ENCODE measurements at regions not wholly inside any gene's neighbourhood (a gene's known extent, or its start where the extent isn't known, plus 50 kb on each side); places are given as distances from the start of the nearest gene placed in this dataset.

DNA sequence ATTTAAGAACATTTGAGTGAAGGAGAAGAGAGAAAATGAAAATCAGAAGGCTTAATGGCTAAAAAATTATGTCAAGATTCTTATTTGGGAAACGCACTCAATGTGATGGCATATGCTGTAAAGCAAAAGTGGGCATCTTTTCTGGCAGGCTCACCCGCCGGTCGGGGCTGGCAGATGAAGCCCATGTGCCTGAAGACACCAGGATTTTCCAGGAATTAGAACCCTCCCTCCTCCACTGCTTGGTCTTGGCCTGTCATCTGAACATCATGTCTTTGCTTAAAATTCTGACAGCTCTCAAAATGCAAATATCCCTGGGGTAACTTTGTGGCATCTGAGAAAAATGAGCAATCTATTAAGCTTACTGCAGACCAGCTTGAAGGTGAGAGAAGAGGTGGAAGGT, 337.9 kb downstream of the IRX1 start:
- Mint-ChIP-seq H3K9me3 (ENCODE audit: low read depth) (peaks cover 1% of the 10 kb centered on the region), H3K4me3 (no peak overlapping the region), H3K27ac (no peak overlapping the region), H3K4me1 (no peaks in the 10 kb centered on the region), H3K27me3 (no peaks in the 10 kb centered on the region), H3K36me3 (ENCODE audit: low read depth) (no peaks in the 10 kb centered on the region)
- ChIA-PET CTCF (no interaction called here), POLR2A (no interaction called here)
- ATAC-seq (no peak), DNase-seq (no peak)
- intact Hi-C loops (cut with DNase I, micrococcal nuclease) = no loop called here

DNA sequence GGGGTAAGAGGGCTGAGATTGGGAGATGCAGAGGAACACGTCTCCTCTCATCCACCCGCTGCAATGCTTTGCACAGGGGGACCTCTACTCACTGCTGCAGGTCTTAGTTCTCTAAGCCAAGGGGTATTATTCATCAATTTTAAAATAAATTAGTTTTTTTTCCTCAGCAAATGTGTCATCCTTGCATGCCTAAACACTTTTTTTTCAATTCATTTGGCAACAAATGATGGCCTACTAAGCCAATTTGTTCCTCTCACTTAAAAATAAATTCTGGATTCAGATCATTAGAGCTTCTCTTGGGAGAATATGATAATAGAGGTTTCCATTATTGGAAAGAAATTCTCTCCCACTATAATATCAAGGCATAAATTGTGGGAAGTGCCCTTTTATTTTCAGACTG, 338.3 kb downstream of the IRX1 start:
- H3K36me3 Mint-ChIP-seq (ENCODE audit: low read depth) = no peaks in the 10 kb centered on the region
- H3K4me1 Mint-ChIP-seq = no peaks in the 10 kb centered on the region
- no peak overlapping the region for H3K4me3 Mint-ChIP-seq
- DNase-seq (no peak), ATAC-seq (no peak)
- intact Hi-C loops (cut with DNase I, micrococcal nuclease) = no loop called here
- ChIA-PET CTCF (no interaction called here), POLR2A (no interaction called here)
- peaks cover 2% of the 10 kb centered on the region for H3K9me3 Mint-ChIP-seq (ENCODE audit: low read depth)
- H3K27ac Mint-ChIP-seq = no peak overlapping the region
- H3K27me3 Mint-ChIP-seq = no peaks in the 10 kb centered on the region

DNA sequence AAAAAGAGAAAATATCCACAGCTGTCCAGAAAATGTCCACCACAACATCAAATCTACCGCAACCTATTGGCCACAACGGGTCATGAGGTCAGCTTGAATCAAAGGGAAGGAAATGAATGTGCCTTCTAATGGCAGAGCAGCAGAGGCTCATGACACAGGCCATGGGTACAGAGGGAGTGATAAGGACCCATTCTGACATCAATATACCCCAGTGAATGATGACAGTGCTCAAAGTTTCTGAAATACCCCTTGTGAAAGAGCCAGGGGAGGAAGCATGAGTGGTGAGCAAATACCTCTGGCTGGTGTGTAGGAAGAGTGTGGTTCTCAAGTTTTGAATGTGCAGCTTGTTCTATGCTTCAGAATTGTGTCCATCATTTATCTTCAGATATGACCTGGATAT, 348.2 kb downstream of the IRX1 start:
- CTCF ChIA-PET = no interaction called here
- no peak for ATAC-seq
- POLR2A ChIA-PET = no interaction called here

DNA sequence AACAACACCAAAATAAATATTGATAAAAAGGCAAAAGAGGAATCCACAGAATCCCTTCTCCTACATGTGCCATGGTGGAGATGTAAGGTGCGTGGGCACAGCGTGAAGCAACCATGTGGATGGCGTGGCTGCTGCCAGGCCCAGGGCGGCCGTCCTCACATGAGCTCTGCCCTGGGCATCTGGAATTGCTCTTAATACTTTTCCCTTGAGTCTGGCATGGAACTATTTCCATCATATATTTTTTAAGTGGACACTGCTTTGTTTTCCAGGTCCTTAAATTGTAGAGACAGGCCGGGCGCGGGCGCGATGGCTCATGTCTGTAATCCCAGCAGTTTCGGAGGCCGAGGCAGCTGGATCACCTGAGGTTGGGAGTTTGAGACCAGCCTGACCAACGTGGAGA, 349.3 kb downstream of the IRX1 start:
- ATAC-seq (no peak), DNase-seq (no peak)
- POLR2A ChIA-PET = no interaction called here
- H3K36me3 Mint-ChIP-seq (ENCODE audit: low read depth) = peaks cover 1% of the 10 kb centered on the region
- CTCF ChIA-PET = no interaction called here
- intact Hi-C loops (cut with DNase I, micrococcal nuclease) = no loop called here
- no peaks in the 10 kb centered on the region for H3K27me3 Mint-ChIP-seq
- no peak overlapping the region for H3K27ac Mint-ChIP-seq
- no peak overlapping the region for H3K4me3 Mint-ChIP-seq
- peaks cover 3% of the 10 kb centered on the region for H3K9me3 Mint-ChIP-seq (ENCODE audit: low read depth)
- no peaks in the 10 kb centered on the region for H3K4me1 Mint-ChIP-seq

More for the DNA sequence above, 348.2 kb downstream of the IRX1 start:
- Mint-ChIP-seq H3K9me3 (ENCODE audit: low read depth) (peaks cover 5% of the 10 kb centered on the region), H3K27me3 (no peaks in the 10 kb centered on the region), H3K4me1 (no peaks in the 10 kb centered on the region), H3K27ac (no peak overlapping the region), H3K4me3 (no peak overlapping the region), H3K36me3 (ENCODE audit: low read depth) (peaks cover 1% of the 10 kb centered on the region)
- intact Hi-C loops (cut with DNase I, micrococcal nuclease) = no loop called here
- no peak for DNase-seq

DNA sequence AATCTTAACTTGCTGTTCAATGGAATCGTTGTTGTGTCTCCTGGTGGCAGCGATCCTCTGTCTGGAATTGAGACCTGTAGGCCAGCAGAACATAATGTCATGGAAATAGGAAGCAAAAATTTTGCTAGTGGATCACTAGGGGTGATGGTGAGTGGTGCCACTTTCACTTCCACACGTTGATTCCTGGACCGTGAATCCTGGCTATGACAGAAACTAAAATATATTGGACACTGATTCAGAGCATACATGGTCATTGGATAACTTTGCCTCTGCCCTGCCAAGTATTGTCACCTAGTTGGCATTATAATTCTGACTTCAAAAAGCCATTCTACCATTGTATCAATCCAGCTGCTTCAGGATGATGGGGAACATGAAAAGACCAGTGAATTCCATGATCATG, 353.2 kb downstream of the IRX1 start:
- no peaks in the 10 kb centered on the region for H3K4me1 Mint-ChIP-seq
- H3K36me3 Mint-ChIP-seq (ENCODE audit: low read depth) = peaks cover 1% of the 10 kb centered on the region
- POLR2A ChIA-PET = no interaction called here
- ATAC-seq (no peak), DNase-seq (no peak)
- intact Hi-C loops (cut with DNase I, micrococcal nuclease) = no loop called here
- H3K9me3 Mint-ChIP-seq (ENCODE audit: low read depth) = peaks cover 5% of the 10 kb centered on the region
- H3K27ac Mint-ChIP-seq = no peak overlapping the region
- CTCF ChIA-PET = no interaction called here
- H3K4me3 Mint-ChIP-seq = no peak overlapping the region
- no peaks in the 10 kb centered on the region for H3K27me3 Mint-ChIP-seq

DNA sequence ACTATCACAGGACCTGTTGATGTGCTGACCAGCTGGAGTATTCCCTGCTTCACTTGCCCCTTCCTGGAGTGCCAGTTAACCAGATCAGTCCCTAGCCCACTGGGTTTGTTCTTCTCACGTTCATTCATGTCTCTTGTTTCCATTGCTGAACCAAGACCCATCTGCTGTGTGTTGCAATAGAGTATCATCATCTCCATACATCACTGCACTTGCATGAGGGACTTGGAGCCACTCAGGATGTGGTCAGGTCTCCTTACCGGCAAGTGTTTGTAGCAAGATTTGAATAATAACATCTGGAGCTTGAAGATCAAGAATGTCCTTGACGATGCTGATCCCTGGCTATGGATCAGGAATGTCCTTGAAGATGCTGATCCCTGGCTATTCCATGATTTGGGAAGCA, 358.6 kb downstream of the IRX1 start:
- CTCF ChIA-PET = no interaction called here
- Mint-ChIP-seq H3K9me3 (ENCODE audit: low read depth) (peaks cover 16% of the 10 kb centered on the region), H3K4me1 (no peaks in the 10 kb centered on the region), H3K36me3 (ENCODE audit: low read depth) (no peaks in the 10 kb centered on the region), H3K27me3 (no peaks in the 10 kb centered on the region), H3K4me3 (no peak overlapping the region), H3K27ac (no peak overlapping the region)
- ATAC-seq (no peak), DNase-seq (no peak)
- POLR2A ChIA-PET = no interaction called here
- intact Hi-C loops (cut with DNase I, micrococcal nuclease) = no loop called here

DNA sequence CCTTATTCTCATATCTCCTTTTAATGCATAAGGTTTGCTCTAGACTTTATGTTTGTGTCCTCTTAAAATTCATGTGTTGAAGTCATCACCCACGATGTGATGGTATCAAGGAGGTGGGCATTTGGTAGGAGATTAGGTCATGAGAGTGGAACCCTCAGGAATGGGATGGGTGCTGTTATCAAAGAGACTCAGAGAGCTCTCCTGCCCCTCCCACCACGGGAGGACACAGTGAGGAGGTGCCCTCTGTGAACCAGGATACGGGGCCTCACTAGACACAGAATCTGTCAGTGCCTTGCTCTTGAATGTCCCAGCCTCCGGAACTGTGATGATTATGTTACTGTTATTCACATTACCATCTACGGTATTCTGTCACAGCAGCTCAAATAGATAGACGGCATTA, 359.0 kb downstream of the IRX1 start:
- peaks cover 16% of the 10 kb centered on the region for H3K9me3 Mint-ChIP-seq (ENCODE audit: low read depth)
- POLR2A ChIA-PET = no interaction called here
- no peak overlapping the region for H3K4me3 Mint-ChIP-seq
- no peaks in the 10 kb centered on the region for H3K36me3 Mint-ChIP-seq (ENCODE audit: low read depth)
- CTCF ChIA-PET = no interaction called here
- ATAC-seq (no peak), DNase-seq (no peak)
- intact Hi-C loops (cut with DNase I, micrococcal nuclease) = no loop called here
- no peak overlapping the region for H3K27ac Mint-ChIP-seq
- H3K4me1 Mint-ChIP-seq = no peaks in the 10 kb centered on the region
- H3K27me3 Mint-ChIP-seq = no peaks in the 10 kb centered on the region

DNA sequence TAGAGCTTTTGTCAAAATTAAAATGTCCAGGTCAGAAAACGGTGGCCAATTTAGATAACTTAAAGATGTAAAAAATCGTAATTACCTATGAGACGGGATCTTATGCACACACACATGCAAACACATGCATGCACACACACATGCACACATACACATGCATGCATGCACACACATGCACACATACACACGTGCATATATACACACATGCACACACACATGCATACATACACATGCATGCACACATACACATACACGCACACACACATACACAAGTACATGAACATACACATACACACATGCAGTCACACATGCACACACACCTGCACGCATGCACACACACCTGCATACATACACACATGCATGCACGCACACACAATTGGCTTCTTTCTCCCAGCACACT, 362.0 kb downstream of the IRX1 start:
- CTCF ChIA-PET = no interaction called here
- no peak overlapping the region for H3K4me3 Mint-ChIP-seq
- H3K36me3 Mint-ChIP-seq (ENCODE audit: low read depth) = no peaks in the 10 kb centered on the region
- ATAC-seq (no peak), DNase-seq (no peak)
- POLR2A ChIA-PET = no interaction called here
- intact Hi-C loops (cut with DNase I, micrococcal nuclease) = no loop called here
- H3K27ac Mint-ChIP-seq = no peak overlapping the region
- H3K4me1 Mint-ChIP-seq = no peaks in the 10 kb centered on the region
- H3K27me3 Mint-ChIP-seq = no peaks in the 10 kb centered on the region
- peaks cover 14% of the 10 kb centered on the region for H3K9me3 Mint-ChIP-seq (ENCODE audit: low read depth)

DNA sequence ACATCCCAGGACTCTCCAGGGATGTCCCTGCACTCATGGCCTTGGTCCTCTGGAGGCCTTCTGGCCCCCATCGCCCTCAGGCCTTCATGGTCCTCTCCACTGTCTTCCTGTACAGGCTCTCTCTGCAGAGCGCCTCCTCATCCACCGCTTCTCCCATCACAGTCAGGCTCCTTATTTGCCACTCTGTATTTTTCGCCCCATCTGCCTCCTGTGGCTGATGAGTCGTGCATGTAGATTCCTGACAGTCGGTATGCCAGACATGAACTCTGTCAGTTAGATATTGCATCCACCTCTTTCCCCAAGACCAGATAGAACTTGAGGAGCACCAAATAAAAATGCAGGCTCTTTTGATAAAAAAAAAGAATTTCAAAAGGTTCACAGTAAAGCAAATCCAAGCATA, 362.8 kb downstream of the IRX1 start:
- POLR2A ChIA-PET = no interaction called here
- Mint-ChIP-seq H3K27me3 (no peaks in the 10 kb centered on the region), H3K36me3 (ENCODE audit: low read depth) (no peaks in the 10 kb centered on the region), H3K4me3 (no peak overlapping the region), H3K4me1 (no peaks in the 10 kb centered on the region), H3K27ac (no peak overlapping the region), H3K9me3 (ENCODE audit: low read depth) (peaks cover 12% of the 10 kb centered on the region)
- DNase-seq (no peak), ATAC-seq (no peak)
- intact Hi-C loops (cut with DNase I, micrococcal nuclease) = no loop called here
- CTCF ChIA-PET = no interaction called here

DNA sequence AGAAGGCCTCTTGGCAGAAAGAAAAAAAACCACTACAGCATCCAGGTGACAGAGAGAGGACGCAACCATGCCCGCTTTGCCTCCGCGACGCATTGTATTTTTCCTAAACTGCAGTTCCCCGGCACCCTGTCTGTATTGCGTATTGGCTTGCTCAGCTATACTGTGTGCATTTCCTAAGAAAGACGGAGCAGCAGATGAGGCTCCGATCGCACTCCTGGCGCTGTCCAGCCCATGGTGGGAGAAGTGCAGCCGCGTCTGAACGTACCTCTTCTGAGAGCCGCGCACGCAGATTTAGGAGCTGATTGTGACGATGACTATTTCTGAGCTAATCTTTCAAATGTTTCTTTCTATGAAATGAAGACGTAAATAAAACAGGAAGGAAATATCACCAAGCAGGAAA, 366.5 kb downstream of the IRX1 start:
- no peak overlapping the region for H3K27ac Mint-ChIP-seq
- intact Hi-C loops (cut with DNase I, micrococcal nuclease) = no loop called here
- ATAC-seq (no peak), DNase-seq (no peak)
- H3K4me1 Mint-ChIP-seq = no peaks in the 10 kb centered on the region
- ChIA-PET CTCF (no interaction called here), POLR2A (no interaction called here)
- no peak overlapping the region for H3K4me3 Mint-ChIP-seq
- H3K27me3 Mint-ChIP-seq = no peaks in the 10 kb centered on the region
- H3K9me3 Mint-ChIP-seq (ENCODE audit: low read depth) = peaks cover 12% of the 10 kb centered on the region
- no peaks in the 10 kb centered on the region for H3K36me3 Mint-ChIP-seq (ENCODE audit: low read depth)

DNA sequence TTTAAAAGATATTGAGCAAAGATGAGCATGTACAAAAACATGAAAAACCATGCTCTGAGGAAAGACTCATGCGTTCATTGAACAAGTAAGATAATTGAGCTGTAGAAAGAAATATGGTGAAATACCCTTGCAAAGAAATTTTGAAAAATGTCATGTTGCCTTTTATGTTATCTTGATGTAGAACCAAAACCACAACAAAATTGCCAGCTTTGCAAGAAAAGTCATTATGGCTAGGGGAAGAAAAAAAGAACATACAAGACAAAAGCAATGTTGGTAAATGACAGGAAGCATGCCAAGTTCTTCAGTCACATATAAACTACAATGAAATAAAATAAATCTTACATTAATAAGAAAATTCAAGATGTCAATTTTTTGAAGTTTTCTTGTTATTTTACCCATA, 368.0 kb downstream of the IRX1 start:
- H3K36me3 Mint-ChIP-seq (ENCODE audit: low read depth) = no peaks in the 10 kb centered on the region
- ChIA-PET POLR2A (no interaction called here), CTCF (no interaction called here)
- H3K27me3 Mint-ChIP-seq = no peaks in the 10 kb centered on the region
- no peak for DNase-seq
- ATAC-seq = no peak
- no peaks in the 10 kb centered on the region for H3K4me1 Mint-ChIP-seq
- no peak overlapping the region for H3K27ac Mint-ChIP-seq
- no peak overlapping the region for H3K4me3 Mint-ChIP-seq
- intact Hi-C loops (cut with DNase I, micrococcal nuclease) = no loop called here
- peaks cover 10% of the 10 kb centered on the region for H3K9me3 Mint-ChIP-seq (ENCODE audit: low read depth)

DNA sequence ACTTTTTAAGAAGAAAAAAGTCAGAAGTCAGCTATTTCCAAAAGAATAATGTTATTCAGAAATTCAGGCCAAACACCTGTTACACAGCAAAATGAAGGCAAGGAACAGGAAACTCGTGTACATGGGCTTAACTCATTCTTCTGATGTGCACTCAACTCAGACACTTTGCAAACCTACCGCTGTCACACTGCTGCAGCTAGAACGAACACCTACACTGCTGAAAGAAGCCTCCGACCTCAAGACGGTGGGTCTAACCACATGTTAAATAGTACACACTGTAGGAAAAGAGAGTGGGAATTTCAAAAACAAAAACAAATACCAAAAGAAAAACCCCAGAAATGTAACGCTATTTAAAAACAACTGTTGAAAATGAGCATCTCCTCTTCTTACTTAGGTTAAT, 384.5 kb downstream of the IRX1 start:
- ChIA-PET CTCF (interaction anchor here (1.0 kb wide), 1 partner anchor 10 kb away, joined by 3 read pairs; no protein-coding TSS in a partner anchor), POLR2A (no interaction called here)
- DNase-seq (no peak), ATAC-seq (no peak)
- no peaks in the 10 kb centered on the region for H3K36me3 Mint-ChIP-seq (ENCODE audit: low read depth)
- H3K4me1 Mint-ChIP-seq = no peaks in the 10 kb centered on the region
- no peaks in the 10 kb centered on the region for H3K27me3 Mint-ChIP-seq
- intact Hi-C loops (cut with DNase I, micrococcal nuclease) = no loop called here
- peaks cover 2% of the 10 kb centered on the region for H3K9me3 Mint-ChIP-seq (ENCODE audit: low read depth)
- H3K4me3 Mint-ChIP-seq = no peak overlapping the region
- H3K27ac Mint-ChIP-seq = no peak overlapping the region

DNA sequence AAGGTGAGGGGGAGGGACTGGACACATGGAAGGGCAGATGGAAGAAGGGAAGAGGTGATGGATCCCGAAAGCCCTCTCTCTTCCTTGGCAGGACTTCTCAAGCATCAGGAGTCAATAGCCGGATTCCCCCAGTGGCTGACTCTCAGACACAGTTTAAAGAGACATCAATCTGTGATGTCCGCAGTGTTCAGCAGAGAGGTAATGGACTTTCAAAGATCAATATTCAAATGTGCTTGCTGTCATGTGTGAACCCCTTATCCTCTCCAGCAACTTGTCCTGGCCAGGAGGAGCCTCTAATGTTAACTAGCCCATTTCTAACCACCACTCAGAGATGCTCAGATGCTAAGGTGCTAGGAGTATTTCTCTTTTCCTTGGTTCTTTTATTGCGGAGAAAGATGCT, 392.2 kb downstream of the IRX1 start:
- CTCF ChIA-PET = interaction anchor here (0.5 kb wide), 1 partner anchor 1379 kb away, joined by 3 read pairs; no protein-coding TSS in a partner anchor
- H3K4me1 Mint-ChIP-seq = no peaks in the 10 kb centered on the region
- ATAC-seq = no peak

More for the DNA sequence above, 392.2 kb downstream of the IRX1 start:
- H3K4me3 Mint-ChIP-seq = no peak overlapping the region
- no peak overlapping the region for H3K27ac Mint-ChIP-seq
- H3K27me3 Mint-ChIP-seq = no peaks in the 10 kb centered on the region
- H3K9me3 Mint-ChIP-seq (ENCODE audit: low read depth) = no peaks in the 10 kb centered on the region
- no peaks in the 10 kb centered on the region for H3K36me3 Mint-ChIP-seq (ENCODE audit: low read depth)
- POLR2A ChIA-PET = no interaction called here
- intact Hi-C loops (cut with DNase I, micrococcal nuclease) = no loop called here
- DNase-seq = no peak

Measured in activated CD4-positive, alpha-beta T cell treated with anti-CD3 and anti-CD28 coated beads for 36 hours (primary cell).